GM12891 (cell line): ENCODE measurements at regions not wholly inside any gene's neighbourhood (a gene's known extent, or its start where the extent isn't known, plus 50 kb on each side); places are given as distances from the start of the nearest gene placed in this dataset.

ENCODE experiments used
- PAX5 ChIP-seq: IDR thresholded peaks from 2 replicates; pipeline ENCODE4 v1.6.1; 2011; ENCODE audit warnings: low read length, moderate library complexity, mild to moderate bottlenecking; ENCODE audit not compliant: insufficient read depth, severe bottlenecking
- POLR2A ChIP-seq: IDR thresholded peaks from 2 replicates; pipeline ENCODE4 v1.6.1; 2011; ENCODE audit warnings: low read depth, low read length, control low read depth
- POLR2AphosphoS5 ChIP-seq: IDR thresholded peaks from 2 replicates; pipeline ENCODE4 v1.6.1; 2011; ENCODE audit warnings: low read depth, low read length, control low read depth
- TAF1 ChIP-seq: IDR thresholded peaks from 2 replicates; pipeline ENCODE4 v1.6.1; 2011; ENCODE audit warnings: low read depth, low read length, control low read depth

- TF ChIP-seq POLR2AphosphoS5 (no peak), PAX5 (no peak), TAF1 (no peak), POLR2A (no peak)
Observed at GRCh38 chr9:17082343-17083064, 52.3 kb upstream of the CNTLN start.
